Karpas-422 (cell line): ENCODE measurements at regions not wholly inside any gene's neighbourhood (a gene's known extent, or its start where the extent isn't known, plus 50 kb on each side); places are given as distances from the start of the nearest gene placed in this dataset.
"Not testable (repeated sequence)": the region's sequence is repeated elsewhere in the genome, so short reads cannot be mapped to it uniquely, and the experiment has no call there.

ENCODE experiments used
- DNase-seq: peaks from one replicate; pipeline ENCODE4 v3.0.0-alpha.2; 2015
- H2AFZ ChIP-seq: fragments of 200-600 bp; sonication (generic); 2 replicates; pipeline ENCODE4 v1.6.1; 2014; ENCODE audit warnings: antibody characterized with exemption, low read length, mixed read lengths
- H3K27ac ChIP-seq: fragments of 200-600 bp; sonication (generic); 2 replicates; pipeline ENCODE4 v1.5.1; 2014; ENCODE audit warnings: mild to moderate bottlenecking, low read length, moderate library complexity
- H3K27me3 ChIP-seq: fragments of 200-600 bp; sonication (generic); 2 replicates; pipeline ENCODE4 v1.6.1; 2014; ENCODE audit warnings: low read length, mixed read lengths
- H3K36me3 ChIP-seq: fragments of 200-600 bp; sonication (generic); 2 replicates; pipeline ENCODE4 v1.6.1; 2014; ENCODE audit warnings: low read length, mixed read lengths; ENCODE audit not compliant: insufficient read depth
- H3K4me1 ChIP-seq: fragments of 200-600 bp; sonication (generic); 2 replicates; pipeline ENCODE4 v1.6.1; 2014; ENCODE audit warnings: mild to moderate bottlenecking, low read length, mixed read lengths
- H3K4me2 ChIP-seq: fragments of 200-600 bp; sonication (generic); 2 replicates; pipeline ENCODE4 v1.6.1; 2014; ENCODE audit warnings: low read length, low read depth, mild to moderate bottlenecking; ENCODE audit not compliant: poor library complexity, severe bottlenecking
- H3K4me3 ChIP-seq: fragments of 200-600 bp; sonication (generic); 2 replicates; pipeline ENCODE4 v1.5.1; 2014; ENCODE audit warnings: mild to moderate bottlenecking, antibody characterized with exemption, low read length, mixed read lengths
- H3K79me2 ChIP-seq: fragments of 200-600 bp; sonication (generic); 2 replicates; pipeline ENCODE4 v1.6.1; 2014; ENCODE audit warnings: mild to moderate bottlenecking, low read length, mixed read lengths
- H3K9ac ChIP-seq: fragments of 200-600 bp; sonication (generic); 2 replicates; pipeline ENCODE4 v1.6.0; 2014; ENCODE audit warnings: low read length
- H3K9me2 ChIP-seq: fragments of 200-600 bp; sonication (generic), shearing (Covaris generic); replicated peaks from 2 replicates; pipeline ENCODE4 v1.6.0; 2014; ENCODE audit warnings: mild to moderate bottlenecking, low read length, moderate library complexity; ENCODE audit not compliant: insufficient read depth
- H3K9me3 ChIP-seq: fragments of 300-700, 200-600 bp; sonication (generic); 2 replicates; pipeline ENCODE4 v1.6.1; 2014; ENCODE audit warnings: low read length, mixed read lengths
- H4K20me1 ChIP-seq: fragments of 200-600 bp; sonication (generic); 2 replicates; pipeline ENCODE4 v1.6.1; 2014; ENCODE audit warnings: mild to moderate bottlenecking, antibody characterized with exemption, low read length, low read depth; ENCODE audit not compliant: insufficient read depth

DNA sequence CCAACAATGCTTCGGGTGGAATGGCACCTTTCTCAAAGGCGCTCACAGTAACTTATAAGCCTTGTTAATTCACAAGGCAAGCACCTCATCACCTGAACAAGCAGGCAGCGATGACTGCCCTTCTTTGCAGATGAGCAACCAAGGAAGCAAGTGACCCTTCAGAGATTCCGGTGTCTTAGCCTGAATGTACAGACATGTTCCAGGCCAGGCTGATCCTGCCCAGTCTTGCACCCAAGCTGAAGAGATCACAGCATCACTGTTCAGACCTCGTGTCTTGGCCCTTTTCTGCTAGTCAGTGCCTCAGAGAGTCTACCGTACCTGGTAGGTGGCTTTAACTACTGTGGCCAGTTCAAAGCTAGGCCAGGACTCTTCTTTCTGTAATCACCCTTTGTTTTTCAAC is 94.7 kb upstream of the ERCC6L2 start:
- no peaks in the 10 kb centered on the region for H3K79me2 ChIP-seq
- no peak overlapping the region for H2AFZ ChIP-seq
- DNase-seq: no peak
- H3K4me3 ChIP-seq: no peak overlapping the region
- H3K36me3 ChIP-seq: no peaks in the 10 kb centered on the region
- no peaks in the 10 kb centered on the region for H3K27me3 ChIP-seq
- no peak overlapping the region for H3K9ac ChIP-seq
- H3K9me2 ChIP-seq: 0 out of 2 replicates have a peak, but pooled peaks cover 3% of the 10 kb centered on the region
- no peaks in the 10 kb centered on the region for H4K20me1 ChIP-seq
- H3K27ac ChIP-seq: no peak overlapping the region
- no peak overlapping the region for H3K4me2 ChIP-seq
- no peaks in the 10 kb centered on the region for H3K9me3 ChIP-seq
- H3K4me1 ChIP-seq: no peaks in the 10 kb centered on the region

DNA sequence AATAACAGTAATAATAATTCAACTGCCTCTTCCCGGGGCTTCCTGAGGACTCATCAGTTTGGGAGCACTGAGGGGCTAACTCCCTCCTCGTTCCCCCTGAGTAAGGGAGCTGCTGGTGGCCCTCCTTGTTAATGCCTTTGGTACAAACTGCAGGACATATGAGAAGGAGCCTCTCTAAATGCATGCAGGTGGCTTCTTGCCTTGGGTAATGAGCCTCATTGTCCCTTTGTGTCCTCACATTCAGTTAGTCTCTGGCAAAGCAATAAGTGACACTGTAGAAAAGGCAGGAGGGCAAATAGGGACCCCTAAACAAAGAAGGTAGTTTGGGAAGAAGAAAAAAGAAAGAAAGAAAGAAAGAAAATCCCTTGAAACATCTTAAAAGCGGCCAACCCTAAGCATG is 95.4 kb upstream of the ERCC6L2 start:
- Histone ChIP-seq H3K9ac (no peak overlapping the region), H3K9me2 (0 out of 2 replicates have a peak, but pooled peaks cover 3% of the 10 kb centered on the region), H3K9me3 (no peaks in the 10 kb centered on the region), H3K4me1 (no peaks in the 10 kb centered on the region), H3K27me3 (no peaks in the 10 kb centered on the region), H3K27ac (no peak overlapping the region), H3K4me2 (no peak overlapping the region), H3K4me3 (no peak overlapping the region), H3K36me3 (no peaks in the 10 kb centered on the region), H4K20me1 (no peaks in the 10 kb centered on the region), H2AFZ (no peak overlapping the region), H3K79me2 (no peaks in the 10 kb centered on the region)
- DNase-seq: no peak

DNA sequence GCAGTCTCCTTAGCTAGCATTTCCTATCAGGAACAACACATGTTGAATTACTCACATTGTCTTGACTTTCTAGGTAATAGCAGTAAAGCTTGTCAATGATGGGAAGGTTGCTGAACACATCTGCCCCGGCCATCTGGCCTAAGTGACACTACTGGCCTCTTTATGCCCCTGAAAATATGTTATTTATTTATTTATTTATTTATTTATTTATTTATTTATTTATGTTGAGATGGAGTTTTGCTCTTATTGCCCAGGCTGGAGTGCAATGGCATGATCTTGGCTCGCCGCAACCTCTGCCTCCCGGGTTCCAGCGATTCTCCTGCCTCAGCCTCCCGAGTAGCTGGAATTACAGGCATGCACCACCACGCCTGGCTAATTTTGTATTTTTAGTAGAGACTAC is 95.9 kb upstream of the ERCC6L2 start:
- H3K27me3 ChIP-seq, H3K4me2 ChIP-seq, H3K4me1 ChIP-seq, H3K27ac ChIP-seq, H3K9ac ChIP-seq, H3K36me3 ChIP-seq, H4K20me1 ChIP-seq, H2AFZ ChIP-seq, H3K4me3 ChIP-seq, H3K9me2 ChIP-seq, H3K79me2 ChIP-seq, H3K9me3 ChIP-seq, DNase-seq: not testable (repeated sequence)

DNA sequence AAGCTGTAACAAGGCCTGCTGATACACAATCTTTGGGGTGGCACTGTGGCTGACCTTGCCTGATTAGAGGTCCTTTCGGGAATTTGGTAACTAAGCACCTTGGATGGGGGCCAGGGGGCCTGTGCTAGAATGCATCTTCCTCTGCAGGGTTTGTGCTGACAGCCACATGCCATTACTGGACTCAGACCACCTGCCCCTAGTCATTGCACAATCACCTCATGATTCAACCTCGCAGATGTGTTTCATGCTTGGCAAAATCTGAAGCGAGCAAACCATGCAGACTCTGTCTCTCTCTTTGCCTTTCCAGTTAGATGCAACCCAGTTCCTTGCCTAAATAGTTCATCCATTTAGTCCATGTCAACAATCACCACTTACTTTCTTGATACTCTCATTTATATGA is 96.5 kb upstream of the ERCC6L2 start:
- H3K4me1 ChIP-seq: no peaks in the 10 kb centered on the region
- H3K4me3 ChIP-seq: no peak overlapping the region
- no peak overlapping the region for H3K27ac ChIP-seq
- H3K27me3 ChIP-seq: no peaks in the 10 kb centered on the region
- H3K4me2 ChIP-seq: no peak overlapping the region
- H3K9me3 ChIP-seq: no peaks in the 10 kb centered on the region
- no peaks in the 10 kb centered on the region for H3K36me3 ChIP-seq
- H4K20me1 ChIP-seq: no peaks in the 10 kb centered on the region
- DNase-seq: no peak
- no peaks in the 10 kb centered on the region for H3K79me2 ChIP-seq
- no peak overlapping the region for H3K9ac ChIP-seq
- no peak overlapping the region for H2AFZ ChIP-seq
- 0 out of 2 replicates have a peak, but pooled peaks cover 3% of the 10 kb centered on the region for H3K9me2 ChIP-seq

DNA sequence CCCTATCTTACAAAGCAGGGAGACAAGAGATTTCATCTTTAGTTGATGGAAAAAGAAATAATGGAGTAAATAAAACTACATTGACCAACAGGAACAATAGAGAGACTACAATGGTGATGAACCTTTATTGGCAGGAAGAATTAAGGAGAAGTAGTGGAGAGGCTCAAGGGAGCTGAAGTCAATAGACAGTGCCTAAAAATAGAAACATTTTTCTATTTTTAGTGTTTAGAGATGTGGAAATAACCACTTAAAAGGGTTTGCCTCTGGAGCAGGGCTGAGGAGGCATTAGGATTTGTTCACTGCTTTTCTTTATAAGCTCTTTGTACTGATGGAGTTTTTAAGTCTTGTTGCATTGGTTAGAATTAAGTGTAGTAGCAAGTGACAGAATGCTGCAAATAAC is 98.4 kb upstream of the ERCC6L2 start:
- no peaks in the 10 kb centered on the region for H3K36me3 ChIP-seq
- H3K9me2 ChIP-seq: 0 out of 2 replicates have a peak, but pooled peaks cover 3% of the 10 kb centered on the region
- no peaks in the 10 kb centered on the region for H3K4me1 ChIP-seq
- no peak overlapping the region for H2AFZ ChIP-seq
- no peaks in the 10 kb centered on the region for H4K20me1 ChIP-seq
- H3K4me2 ChIP-seq: no peak overlapping the region
- H3K27ac ChIP-seq: no peak overlapping the region
- no peak overlapping the region for H3K9ac ChIP-seq
- H3K9me3 ChIP-seq: no peaks in the 10 kb centered on the region
- no peaks in the 10 kb centered on the region for H3K79me2 ChIP-seq
- no peak for DNase-seq
- no peak overlapping the region for H3K4me3 ChIP-seq
- H3K27me3 ChIP-seq: no peaks in the 10 kb centered on the region

DNA sequence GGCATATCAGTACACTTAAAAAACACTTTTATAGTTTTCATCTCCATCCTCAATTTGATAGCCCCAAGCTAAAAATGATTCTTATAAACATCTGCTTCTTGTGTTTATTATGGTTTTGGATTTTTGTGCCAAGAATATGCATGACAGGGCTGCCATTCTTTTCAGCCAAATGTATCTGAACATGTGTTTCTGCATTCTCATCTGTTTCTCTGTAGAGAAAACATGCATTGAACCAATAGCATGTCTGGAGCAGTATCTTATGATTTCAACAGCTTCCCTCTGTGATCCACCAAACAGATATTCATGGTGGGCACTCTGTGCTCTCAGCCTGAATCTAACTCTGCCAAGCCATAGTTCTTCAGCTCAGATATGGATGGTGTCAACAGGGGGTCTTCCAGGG is 99.3 kb upstream of the ERCC6L2 start:
- H3K27ac ChIP-seq: no peak overlapping the region
- H2AFZ ChIP-seq: no peak overlapping the region
- H3K9me3 ChIP-seq: no peaks in the 10 kb centered on the region
- no peaks in the 10 kb centered on the region for H3K27me3 ChIP-seq
- H3K9ac ChIP-seq: no peak overlapping the region
- H3K36me3 ChIP-seq: no peaks in the 10 kb centered on the region
- no peak for DNase-seq
- H3K4me1 ChIP-seq: no peaks in the 10 kb centered on the region
- H3K4me3 ChIP-seq: no peak overlapping the region
- no peak overlapping the region for H3K4me2 ChIP-seq
- H3K9me2 ChIP-seq: 0 out of 2 replicates have a peak, but pooled peaks cover 3% of the 10 kb centered on the region
- no peaks in the 10 kb centered on the region for H4K20me1 ChIP-seq
- H3K79me2 ChIP-seq: no peaks in the 10 kb centered on the region

DNA sequence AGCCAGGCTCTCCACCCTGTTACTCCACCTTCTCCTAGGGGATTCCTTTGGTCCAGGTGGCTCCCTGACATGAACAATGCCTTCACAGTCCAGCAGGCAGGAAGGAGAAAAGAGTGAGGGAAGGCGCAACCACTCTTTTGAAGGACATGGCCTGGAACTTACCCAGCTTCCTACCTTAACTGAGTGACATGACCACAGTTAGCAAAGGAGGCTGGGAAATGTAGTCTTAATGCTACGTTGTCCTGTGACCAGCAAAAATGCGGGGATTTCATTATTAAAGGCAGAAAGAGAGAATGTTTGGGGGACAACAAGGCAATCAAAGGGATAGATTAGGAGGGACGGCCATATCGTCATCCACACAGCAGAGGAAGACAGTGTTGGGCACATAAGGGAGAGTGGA is 100.3 kb upstream of the ERCC6L2 start:
- Histone ChIP-seq H3K27ac (no peak overlapping the region), H3K27me3 (no peaks in the 10 kb centered on the region), H3K36me3 (no peaks in the 10 kb centered on the region), H3K79me2 (no peaks in the 10 kb centered on the region), H4K20me1 (no peaks in the 10 kb centered on the region), H3K4me1 (no peaks in the 10 kb centered on the region), H2AFZ (no peak overlapping the region), H3K9me2 (0 out of 2 replicates have a peak, but pooled peaks cover 3% of the 10 kb centered on the region), H3K9ac (no peak overlapping the region), H3K4me2 (no peak overlapping the region), H3K4me3 (no peak overlapping the region), H3K9me3 (no peaks in the 10 kb centered on the region)
- DNase-seq: no peak

DNA sequence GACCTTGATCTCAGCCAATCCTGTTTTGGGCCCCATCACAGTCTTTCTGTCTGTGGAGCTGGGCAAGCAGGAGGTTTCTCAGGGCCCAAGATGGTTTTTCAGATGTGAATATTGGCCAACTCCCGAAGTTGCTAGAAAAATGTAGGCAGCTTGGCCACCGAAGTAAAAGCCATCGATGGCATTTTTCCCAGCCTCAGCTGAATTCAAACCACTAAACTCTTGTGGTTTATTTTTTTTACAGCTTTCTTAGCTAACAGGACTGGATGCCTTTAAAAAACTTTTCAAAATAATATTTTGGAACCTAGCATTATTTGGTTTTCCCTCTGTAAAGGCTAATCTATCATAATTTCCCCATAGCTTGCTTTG is 102.5 kb upstream of the ERCC6L2 start:
- Histone ChIP-seq H2AFZ (no peak overlapping the region), H3K36me3 (no peaks in the 10 kb centered on the region), H4K20me1 (no peaks in the 10 kb centered on the region), H3K9ac (no peak overlapping the region), H3K9me2 (0 out of 2 replicates have a peak, but pooled peaks cover 3% of the 10 kb centered on the region), H3K9me3 (no peaks in the 10 kb centered on the region), H3K4me2 (no peak overlapping the region), H3K79me2 (no peaks in the 10 kb centered on the region), H3K4me3 (no peak overlapping the region), H3K27me3 (no peaks in the 10 kb centered on the region), H3K4me1 (no peaks in the 10 kb centered on the region), H3K27ac (no peak overlapping the region)
- no peak for DNase-seq
